Sigmoid colon (tissue), 4 donors: ENCODE measurements at regions not wholly inside any gene's neighbourhood (a gene's known extent, or its start where the extent isn't known, plus 50 kb on each side); places are given as distances from the start of the nearest gene placed in this dataset.

Experiments
- CTCF ChIP-seq, 4 experiments: fragments of 450-650 bp in 3 of 4; fragments of 200-600 bp in 1 of 4; IDR thresholded peaks; one replicate each; pipeline ENCODE4 v1.5.1; 2016 to 2019; ENCODE audit warnings: antibody characterized with exemption in 4 of 4, mild to moderate bottlenecking in 3 of 4, moderate library complexity in 2 of 4
- EP300 ChIP-seq, 4 donors: sonication (generic); formaldehyde crosslinking; IDR thresholded peaks; one replicate each; pipeline ENCODE4 v1.6.1; 2017; ENCODE audit warnings: antibody characterized with exemption in 4 of 4

- TF ChIP-seq CTCF (IDR thresholded peaks at IDR 0.05) (no peak), EP300 (IDR thresholded peaks at IDR 0.05) (no peak)
Observed at GRCh38 chr2:21617885-21618434, 494.2 kb downstream of the TDRD15 start.
